ENCODE measurements at regions not wholly inside any gene's neighbourhood (a gene's known extent, or its start where the extent isn't known, plus 50 kb on each side); places are given as distances from the start of the nearest gene placed in this dataset.
"Not testable (repeated sequence)": the region's sequence is repeated elsewhere in the genome, so short reads cannot be mapped to it uniquely, and the experiment has no call there.

DNA sequence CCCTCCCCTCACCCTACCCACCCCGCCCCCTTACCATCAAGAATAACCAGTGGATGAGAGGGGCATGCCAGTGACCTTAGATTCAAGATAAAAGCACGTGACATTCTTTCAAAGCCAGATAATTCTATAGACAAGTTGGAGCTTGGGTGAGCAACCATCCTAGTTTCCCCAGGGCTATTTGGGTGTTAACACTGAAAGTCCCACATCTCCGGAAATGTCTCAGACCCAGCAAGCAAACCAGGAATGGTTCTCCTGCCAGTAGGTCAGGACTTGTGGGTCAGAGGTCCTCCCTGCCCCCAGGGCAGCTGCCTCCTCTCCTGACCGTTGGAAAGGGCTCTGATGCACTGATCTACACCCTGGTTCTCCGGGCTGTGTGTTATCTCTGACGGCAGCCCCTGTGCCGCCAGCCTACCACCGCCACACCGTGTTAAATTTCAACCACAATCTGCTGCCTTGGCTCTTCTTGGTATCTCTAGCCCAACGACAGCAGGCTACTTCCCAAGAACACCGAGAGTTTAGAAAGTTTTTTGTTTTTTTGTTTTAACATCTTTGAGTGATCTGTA lies 287.0 kb downstream of the BCL2L11 start:
- not testable (repeated sequence) for DNase-seq

GRCh38 chr2:111410868-111411406 lies 290.2 kb downstream of the BCL2L11 start:
- not testable (repeated sequence) for DNase-seq

DNA sequence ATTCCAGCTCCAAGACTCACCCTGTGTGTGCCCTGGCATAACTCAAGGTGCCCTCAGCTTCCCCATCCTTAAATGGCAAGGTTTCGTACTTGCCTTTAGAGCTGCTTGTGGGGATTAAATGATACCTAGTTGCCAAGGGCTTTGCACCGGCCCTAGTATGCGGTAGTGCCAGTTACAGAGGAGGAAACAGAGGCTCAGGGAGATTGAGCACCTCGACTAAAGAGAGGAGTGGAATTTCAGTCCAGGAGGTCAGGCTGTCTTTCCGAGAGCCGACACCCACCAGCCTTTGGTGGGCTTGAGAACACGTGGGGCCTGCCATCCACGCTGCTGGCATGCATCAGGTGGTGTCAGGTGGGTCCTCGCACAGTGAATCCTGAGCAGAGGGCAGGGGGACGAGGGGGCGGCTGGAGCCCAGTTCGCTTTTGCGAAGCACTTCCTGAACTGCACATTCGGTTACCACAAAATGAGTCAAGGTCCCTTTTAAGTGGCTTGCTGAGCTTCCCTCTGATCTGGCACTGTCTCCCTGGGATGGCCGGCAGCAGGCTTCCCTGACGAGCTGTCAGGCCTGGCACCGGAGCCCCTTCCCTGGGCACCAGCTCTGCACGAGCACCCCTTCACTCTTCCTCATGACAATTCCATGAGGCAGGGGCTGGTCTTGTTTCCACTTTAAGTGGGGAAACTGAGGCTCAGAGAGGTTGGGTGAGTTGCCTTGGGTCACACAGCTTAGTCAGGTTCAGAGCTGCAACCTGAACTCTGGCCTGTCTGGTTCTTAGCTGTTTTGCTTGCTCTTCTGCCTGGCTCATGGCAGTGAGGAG lies 291.4 kb downstream of the BCL2L11 start:
- DNase-seq, result not testable (repeated sequence)

- DNase-seq, result not testable (repeated sequence)
Measured at GRCh38 chr2:111412841-111413650, 292.3 kb downstream of the BCL2L11 start.

DNA sequence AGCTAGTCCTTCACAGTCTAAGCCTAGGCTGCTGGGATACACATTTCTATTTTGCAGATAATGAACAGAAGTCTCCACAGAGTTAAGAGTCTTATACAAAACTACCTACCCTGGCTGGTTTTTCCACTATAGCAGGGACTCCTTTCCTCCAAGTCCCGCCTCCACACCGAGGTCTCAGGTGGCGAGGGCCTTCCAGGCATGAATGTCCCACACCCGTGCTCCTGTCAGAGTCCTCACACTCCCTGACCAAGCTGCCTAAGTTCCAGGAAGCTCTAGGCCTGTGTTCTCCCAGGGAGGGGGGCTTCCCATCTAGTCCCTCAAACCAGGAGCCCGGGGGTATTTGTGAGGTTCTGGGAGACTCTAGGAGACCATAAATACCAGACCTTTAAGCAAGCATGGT lies 293.2 kb downstream of the BCL2L11 start:
- not testable (repeated sequence) for DNase-seq

- DNase-seq, result not testable (repeated sequence)
Measured at GRCh38 chr2:111415765-111416743, 295.3 kb downstream of the BCL2L11 start.

- DNase-seq, result not testable (repeated sequence)
Measured at GRCh38 chr2:111417026-111417425, 296.3 kb downstream of the BCL2L11 start.

GRCh38 chr2:111418091-111418875 lies 297.6 kb downstream of the BCL2L11 start:
- DNase-seq, result not testable (repeated sequence)

GRCh38 chr2:111420074-111420473 lies 299.4 kb downstream of the BCL2L11 start:
- not testable (repeated sequence) for DNase-seq

GRCh38 chr2:111420835-111421234 lies 300.1 kb downstream of the BCL2L11 start:
- not testable (repeated sequence) for DNase-seq

DNA sequence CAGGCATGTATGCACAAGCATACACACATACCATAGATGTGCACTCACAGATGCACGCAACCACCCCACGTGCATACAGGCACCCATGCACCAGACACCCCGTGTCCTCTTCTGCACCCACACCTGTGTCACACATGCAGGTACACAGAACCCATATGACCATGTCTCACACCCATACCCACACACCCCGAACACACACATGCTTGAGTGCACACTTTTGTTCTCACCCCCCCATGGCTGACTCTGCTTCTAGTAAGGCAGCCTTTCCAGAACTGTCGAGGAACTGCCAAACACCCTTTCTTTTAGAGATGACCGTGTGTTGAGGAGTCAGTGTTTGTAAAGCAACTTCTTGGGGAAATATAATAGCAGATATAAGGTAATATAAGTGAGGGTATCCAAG lies 301.2 kb downstream of the BCL2L11 start:
- DNase-seq, result not testable (repeated sequence)

DNA sequence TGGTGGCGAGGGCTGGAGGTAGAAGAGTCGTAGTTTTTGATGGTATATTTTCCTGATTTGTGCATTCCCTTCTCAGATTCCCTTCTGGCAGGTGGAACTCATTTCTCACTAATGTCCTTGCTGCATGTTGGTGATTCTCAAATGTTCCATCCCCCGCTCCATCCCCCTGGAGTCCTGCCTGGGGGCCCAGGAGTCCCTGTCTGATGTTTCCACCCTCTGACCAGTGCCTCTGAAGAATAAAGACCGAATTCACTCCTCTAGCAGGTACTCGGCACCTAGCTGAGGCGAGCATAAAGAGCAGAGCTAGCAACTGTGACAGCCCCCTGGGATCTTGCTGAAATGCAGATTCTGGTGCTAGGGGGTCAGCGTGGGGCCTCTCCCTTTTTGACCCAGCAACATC lies 301.8 kb downstream of the BCL2L11 start:
- DNase-seq, result not testable (repeated sequence)

DNA sequence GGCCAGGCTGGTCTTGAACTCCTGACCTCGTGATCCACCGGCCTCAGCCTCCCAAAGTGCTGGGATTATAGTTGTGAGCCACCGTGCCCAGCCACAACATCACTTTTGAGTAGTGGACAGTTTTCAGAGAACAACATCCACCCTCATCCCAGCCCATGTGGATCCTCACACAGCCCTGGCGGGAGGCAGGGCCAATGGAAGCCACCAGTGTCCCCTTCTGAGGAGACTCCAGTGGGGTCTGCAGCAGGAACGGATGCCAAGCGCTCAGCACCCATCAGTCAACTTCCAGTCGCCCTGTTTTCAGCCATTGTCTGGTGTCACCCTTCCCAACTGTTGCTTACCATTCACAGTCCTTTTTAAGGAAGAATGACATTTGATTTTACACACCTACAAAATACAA lies 302.5 kb downstream of the BCL2L11 start:
- not testable (repeated sequence) for DNase-seq

DNA sequence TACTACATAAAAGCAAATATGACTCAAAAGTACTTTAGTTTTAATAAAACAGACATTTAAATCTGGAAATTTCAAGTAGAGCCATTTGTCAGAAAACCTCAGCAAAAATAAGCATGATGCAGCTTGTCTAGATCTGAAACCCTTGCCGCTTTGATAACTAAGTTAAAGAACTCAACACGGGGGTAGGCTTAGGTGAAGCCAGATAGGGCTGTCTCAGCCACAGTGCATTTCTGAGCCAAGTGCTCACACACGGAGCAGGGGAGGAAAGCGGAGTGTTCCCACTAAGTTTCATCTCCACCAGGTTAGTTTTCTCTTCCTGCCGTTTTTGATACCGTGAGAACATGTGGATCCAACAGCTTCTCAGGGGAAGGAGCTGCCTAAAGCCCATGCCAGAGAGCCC lies 303.5 kb downstream of the BCL2L11 start:
- not testable (repeated sequence) for DNase-seq

DNA sequence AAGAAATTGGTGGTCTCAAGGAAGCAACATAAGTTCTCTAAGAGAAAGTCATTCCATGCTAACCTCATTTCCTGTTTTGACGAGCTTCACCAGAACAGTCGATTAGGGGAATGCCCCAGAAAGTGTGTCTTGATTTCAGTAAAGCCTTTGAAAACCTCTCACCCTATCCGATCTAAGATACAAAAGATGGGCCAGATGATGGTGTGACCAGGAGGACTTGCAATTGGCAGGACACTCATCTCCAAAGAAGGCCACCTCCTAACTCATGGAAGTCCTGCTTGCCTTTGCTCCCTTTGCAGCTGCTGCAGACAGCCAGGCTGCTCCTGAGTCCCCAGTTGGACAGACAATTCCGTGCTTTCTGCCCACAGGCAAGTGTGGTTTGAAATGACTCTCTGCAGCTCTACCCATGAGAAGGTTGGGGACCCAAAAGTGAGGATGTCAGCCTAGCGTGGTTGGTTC lies 304.2 kb downstream of the BCL2L11 start:
- not testable (repeated sequence) for DNase-seq

DNA sequence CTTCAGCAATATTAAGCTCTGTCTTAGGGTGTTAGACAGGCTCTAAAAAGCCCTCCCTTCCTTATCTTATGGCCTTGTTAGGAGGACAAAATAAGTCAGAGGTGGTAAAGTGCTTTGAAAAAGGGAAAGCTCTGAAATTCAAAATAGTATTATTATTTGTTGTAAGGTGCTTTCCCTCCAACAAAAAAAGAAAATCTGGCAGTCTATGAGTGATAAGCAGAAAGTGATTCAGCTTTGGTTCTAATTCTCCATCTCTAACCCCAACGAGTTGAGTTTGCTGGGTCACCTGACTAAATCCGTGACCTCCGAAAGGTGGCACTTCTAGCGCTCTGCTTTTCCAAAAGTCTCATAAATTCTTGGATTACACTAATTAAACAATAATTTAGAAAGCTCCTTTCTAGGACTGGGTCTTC lies 305.1 kb downstream of the BCL2L11 start:
- not testable (repeated sequence) for DNase-seq

GRCh38 chr2:111427346-111427745 lies 306.6 kb downstream of the BCL2L11 start:
- not testable (repeated sequence) for DNase-seq

GRCh38 chr2:111428915-111429314 lies 308.2 kb downstream of the BCL2L11 start:
- not testable (repeated sequence) for DNase-seq

DNA sequence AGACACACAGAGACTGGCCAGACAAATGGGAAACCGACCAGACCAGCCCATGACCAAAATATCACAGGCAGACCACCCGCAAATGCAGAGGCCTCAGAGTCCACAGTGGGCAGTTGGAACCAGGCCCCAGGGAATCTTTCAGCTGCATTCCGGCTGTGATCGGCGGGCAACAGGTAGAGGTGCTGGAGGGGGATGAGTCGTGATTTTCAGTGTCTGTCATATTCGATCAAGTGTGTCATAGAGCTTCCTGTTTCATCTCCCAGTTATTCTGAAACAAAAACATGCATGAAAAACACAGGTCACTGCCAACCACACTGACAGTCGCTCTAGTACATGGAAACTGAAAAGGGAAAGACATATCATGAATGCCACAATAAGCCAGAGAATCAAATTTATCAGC lies 308.6 kb downstream of the BCL2L11 start:
- DNase-seq, result not testable (repeated sequence)

DNA sequence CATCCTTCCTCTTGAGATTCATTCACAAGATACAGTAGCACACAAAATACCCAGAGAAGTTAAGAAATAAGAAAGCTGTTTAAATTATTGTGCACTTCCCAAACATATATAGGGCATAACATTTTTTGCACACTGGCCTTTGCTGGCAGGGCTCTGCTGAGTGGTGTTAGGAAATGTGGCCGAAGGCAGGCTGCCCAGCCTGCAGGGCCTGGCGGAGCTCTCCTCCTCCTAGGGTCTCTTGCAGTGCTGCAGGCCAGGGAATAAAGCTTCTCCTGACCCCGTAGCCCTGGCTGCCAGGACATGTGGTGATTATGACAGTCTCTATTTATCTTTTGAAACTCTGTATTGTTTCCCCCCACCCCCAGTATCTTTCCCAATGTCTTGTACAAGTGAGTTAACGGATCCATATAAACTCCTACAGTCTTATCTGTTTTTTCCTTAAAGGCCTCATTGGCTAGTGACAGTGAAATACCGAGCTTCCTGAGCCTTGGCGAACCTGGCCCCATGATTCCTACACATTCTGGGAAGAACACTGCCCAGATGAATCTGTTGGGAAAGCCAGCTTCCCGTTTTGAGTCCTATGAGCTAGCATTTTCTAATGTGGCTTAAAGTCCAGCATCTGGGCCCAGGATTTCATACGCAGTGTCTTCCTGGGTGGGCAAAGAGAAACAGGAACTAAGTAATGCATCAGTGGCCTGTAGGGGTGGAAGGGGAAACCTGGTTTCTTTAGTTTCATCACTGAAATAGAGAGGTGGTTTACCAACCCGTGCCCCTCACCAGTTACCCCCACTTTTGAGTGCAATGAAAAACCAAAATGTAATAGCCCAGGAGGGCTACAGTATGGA lies 310.3 kb downstream of the BCL2L11 start:
- DNase-seq, result not testable (repeated sequence)
